ENCODE measurements at regions not wholly inside any gene's neighbourhood (a gene's known extent, or its start where the extent isn't known, plus 50 kb on each side); places are given as distances from the start of the nearest gene placed in this dataset.
A peak's percentile ranks its signal among the peaks of the same experiment; 100 is the strongest.

GRCh38 chr7:94087664-94088352 is 83.7 kb upstream of the BET1 start:
- no peak for DNase-seq (ENCODE audit: low read depth)
- H3K4me3 ChIP-seq (ENCODE audit: low read depth, low read length) = peak overlapping the region; percentile 15
- peak; percentile 92 for TF ChIP-seq CTCF (conservative IDR thresholded peaks at IDR 0.05; ENCODE audit: low read depth, low read length)

- no peak overlapping the region for H3K4me3 ChIP-seq (ENCODE audit: low read depth, low read length)
- no peak for TF ChIP-seq CTCF (conservative IDR thresholded peaks at IDR 0.05; ENCODE audit: low read depth, low read length)
- no peak for DNase-seq (ENCODE audit: low read depth)
Measured at GRCh38 chr7:94088560-94088959, 84.4 kb upstream of the BET1 start.

- no peak for TF ChIP-seq CTCF (conservative IDR thresholded peaks at IDR 0.05; ENCODE audit: low read depth, low read length)
- H3K4me3 ChIP-seq (ENCODE audit: low read depth, low read length) = no peak overlapping the region
- no peak for DNase-seq (ENCODE audit: low read depth)
Measured at GRCh38 chr7:94089806-94090205, 85.7 kb upstream of the BET1 start.

- H3K4me3 ChIP-seq (ENCODE audit: low read depth, low read length) = no peak overlapping the region
- no peak for TF ChIP-seq CTCF (conservative IDR thresholded peaks at IDR 0.05; ENCODE audit: low read depth, low read length)
- no peak for DNase-seq (ENCODE audit: low read depth)
Measured at GRCh38 chr7:94092980-94093379, 88.8 kb upstream of the BET1 start.

- H3K4me3 ChIP-seq (ENCODE audit: low read depth, low read length) = no peak overlapping the region
- no peak for DNase-seq (ENCODE audit: low read depth)
- no peak for TF ChIP-seq CTCF (conservative IDR thresholded peaks at IDR 0.05; ENCODE audit: low read depth, low read length)
Measured at GRCh38 chr7:94094298-94094697, 90.1 kb upstream of the BET1 start.

GRCh38 chr7:94095316-94096009 is 91.3 kb upstream of the BET1 start:
- H3K4me3 ChIP-seq (ENCODE audit: low read depth, low read length) = no peak overlapping the region
- TF ChIP-seq CTCF (conservative IDR thresholded peaks at IDR 0.05; ENCODE audit: low read depth, low read length) = no peak
- no peak for DNase-seq (ENCODE audit: low read depth)

GRCh38 chr7:94099679-94100078 is 95.5 kb upstream of the BET1 start:
- H3K4me3 ChIP-seq (ENCODE audit: low read depth, low read length) = no peak overlapping the region
- DNase-seq (ENCODE audit: low read depth) = no peak
- no peak for TF ChIP-seq CTCF (conservative IDR thresholded peaks at IDR 0.05; ENCODE audit: low read depth, low read length)

Measured in epithelial cell of proximal tubule (primary cell).